ENCODE measurements at regions not wholly inside any gene's neighbourhood (a gene's known extent, or its start where the extent isn't known, plus 50 kb on each side); places are given as distances from the start of the nearest gene placed in this dataset.

- no peaks in the 10 kb centered on the region for H4K20me1 ChIP-seq (replicated peaks; ENCODE audit: control insufficient read depth, insufficient read depth, low read length)
- H3K9ac ChIP-seq (ENCODE audit: insufficient read depth in 1 of 2, low read depth in 2 of 2, low read length in 2 of 2) = no peak overlapping the region
- 0% methylated on average over 9 of the region's 11 CpGs for WGBS (ENCODE audit: insufficient coverage, low coverage, missing lambda C conversion rate)
- no peak overlapping the region for H3K27ac ChIP-seq (ENCODE audit: extremely low read depth, low read depth, low read length)
- no peaks in the 10 kb centered on the region for H3K9me1 ChIP-seq (ENCODE audit: control insufficient read depth, insufficient read depth, low read length)
- ChIA-PET POLR2A (no interaction called here), CTCF (ENCODE audit: low intra/inter-chr PET ratio) (no interaction called here)
- H3K4me1 ChIP-seq (replicated peaks in 1 of 2; ENCODE audit: control insufficient read depth in 2 of 2, insufficient read depth in 2 of 2, low read length in 2 of 2) = no peaks in the 10 kb centered on the region
- DNase-seq (ENCODE audit: extremely low read depth in 1 of 4, low spot score in 3 of 4) = no peak
- in situ Hi-C loops (cut with MboI) (no loop called here), intact Hi-C loops (cut with micrococcal nuclease) (no loop called here)
- no peaks in the 10 kb centered on the region for H3K79me2 ChIP-seq (ENCODE audit: control insufficient read depth, insufficient read depth, low read length)
- FAIRE-seq = no peak
- no peaks in the 10 kb centered on the region for H3K9me3 ChIP-seq (replicated peaks; ENCODE audit: control insufficient read depth, insufficient read depth, low read depth, low read length)
- BruUV-seq (replicated peaks) = no TSS peak
- no peaks in the 10 kb centered on the region for H3K36me3 ChIP-seq (ENCODE audit: control insufficient read depth, insufficient read depth, low read length)
- no peaks in the 10 kb centered on the region for H3K27me3 ChIP-seq (ENCODE audit: control insufficient read depth in 2 of 2, insufficient read depth in 2 of 2, low read length in 2 of 2)
- H3K4me3 ChIP-seq = no peak overlapping the region
- no peak overlapping the region for H3K4me2 ChIP-seq (ENCODE audit: insufficient read depth, low read length)
- no peak for ATAC-seq
- H2AFZ ChIP-seq (ENCODE audit: low read depth, low read length) = no peak overlapping the region
- TF ChIP-seq PHF8 (IDR thresholded peaks at IDR 0.05; ENCODE audit: borderline replicate concordance, low read length) = no peak
- TF ChIP-seq ZNF445 (CRISPR knock-in tag; IDR thresholded peaks at IDR 0.05; ENCODE audit: low read depth) = no peak
- no peak for TF ChIP-seq ETS2 (tag; IDR thresholded peaks at IDR 0.05; ENCODE audit: borderline replicate concordance, poor library complexity, severe bottlenecking)
- no peak for TF ChIP-seq ATF4 (CRISPR knock-in tag; IDR thresholded peaks at IDR 0.05)
- TF ChIP-seq MEF2A (IDR thresholded peaks at IDR 0.05; ENCODE audit: control insufficient read depth, low read depth, low read length) = no peak
- TF ChIP-seq, protein P1, sequence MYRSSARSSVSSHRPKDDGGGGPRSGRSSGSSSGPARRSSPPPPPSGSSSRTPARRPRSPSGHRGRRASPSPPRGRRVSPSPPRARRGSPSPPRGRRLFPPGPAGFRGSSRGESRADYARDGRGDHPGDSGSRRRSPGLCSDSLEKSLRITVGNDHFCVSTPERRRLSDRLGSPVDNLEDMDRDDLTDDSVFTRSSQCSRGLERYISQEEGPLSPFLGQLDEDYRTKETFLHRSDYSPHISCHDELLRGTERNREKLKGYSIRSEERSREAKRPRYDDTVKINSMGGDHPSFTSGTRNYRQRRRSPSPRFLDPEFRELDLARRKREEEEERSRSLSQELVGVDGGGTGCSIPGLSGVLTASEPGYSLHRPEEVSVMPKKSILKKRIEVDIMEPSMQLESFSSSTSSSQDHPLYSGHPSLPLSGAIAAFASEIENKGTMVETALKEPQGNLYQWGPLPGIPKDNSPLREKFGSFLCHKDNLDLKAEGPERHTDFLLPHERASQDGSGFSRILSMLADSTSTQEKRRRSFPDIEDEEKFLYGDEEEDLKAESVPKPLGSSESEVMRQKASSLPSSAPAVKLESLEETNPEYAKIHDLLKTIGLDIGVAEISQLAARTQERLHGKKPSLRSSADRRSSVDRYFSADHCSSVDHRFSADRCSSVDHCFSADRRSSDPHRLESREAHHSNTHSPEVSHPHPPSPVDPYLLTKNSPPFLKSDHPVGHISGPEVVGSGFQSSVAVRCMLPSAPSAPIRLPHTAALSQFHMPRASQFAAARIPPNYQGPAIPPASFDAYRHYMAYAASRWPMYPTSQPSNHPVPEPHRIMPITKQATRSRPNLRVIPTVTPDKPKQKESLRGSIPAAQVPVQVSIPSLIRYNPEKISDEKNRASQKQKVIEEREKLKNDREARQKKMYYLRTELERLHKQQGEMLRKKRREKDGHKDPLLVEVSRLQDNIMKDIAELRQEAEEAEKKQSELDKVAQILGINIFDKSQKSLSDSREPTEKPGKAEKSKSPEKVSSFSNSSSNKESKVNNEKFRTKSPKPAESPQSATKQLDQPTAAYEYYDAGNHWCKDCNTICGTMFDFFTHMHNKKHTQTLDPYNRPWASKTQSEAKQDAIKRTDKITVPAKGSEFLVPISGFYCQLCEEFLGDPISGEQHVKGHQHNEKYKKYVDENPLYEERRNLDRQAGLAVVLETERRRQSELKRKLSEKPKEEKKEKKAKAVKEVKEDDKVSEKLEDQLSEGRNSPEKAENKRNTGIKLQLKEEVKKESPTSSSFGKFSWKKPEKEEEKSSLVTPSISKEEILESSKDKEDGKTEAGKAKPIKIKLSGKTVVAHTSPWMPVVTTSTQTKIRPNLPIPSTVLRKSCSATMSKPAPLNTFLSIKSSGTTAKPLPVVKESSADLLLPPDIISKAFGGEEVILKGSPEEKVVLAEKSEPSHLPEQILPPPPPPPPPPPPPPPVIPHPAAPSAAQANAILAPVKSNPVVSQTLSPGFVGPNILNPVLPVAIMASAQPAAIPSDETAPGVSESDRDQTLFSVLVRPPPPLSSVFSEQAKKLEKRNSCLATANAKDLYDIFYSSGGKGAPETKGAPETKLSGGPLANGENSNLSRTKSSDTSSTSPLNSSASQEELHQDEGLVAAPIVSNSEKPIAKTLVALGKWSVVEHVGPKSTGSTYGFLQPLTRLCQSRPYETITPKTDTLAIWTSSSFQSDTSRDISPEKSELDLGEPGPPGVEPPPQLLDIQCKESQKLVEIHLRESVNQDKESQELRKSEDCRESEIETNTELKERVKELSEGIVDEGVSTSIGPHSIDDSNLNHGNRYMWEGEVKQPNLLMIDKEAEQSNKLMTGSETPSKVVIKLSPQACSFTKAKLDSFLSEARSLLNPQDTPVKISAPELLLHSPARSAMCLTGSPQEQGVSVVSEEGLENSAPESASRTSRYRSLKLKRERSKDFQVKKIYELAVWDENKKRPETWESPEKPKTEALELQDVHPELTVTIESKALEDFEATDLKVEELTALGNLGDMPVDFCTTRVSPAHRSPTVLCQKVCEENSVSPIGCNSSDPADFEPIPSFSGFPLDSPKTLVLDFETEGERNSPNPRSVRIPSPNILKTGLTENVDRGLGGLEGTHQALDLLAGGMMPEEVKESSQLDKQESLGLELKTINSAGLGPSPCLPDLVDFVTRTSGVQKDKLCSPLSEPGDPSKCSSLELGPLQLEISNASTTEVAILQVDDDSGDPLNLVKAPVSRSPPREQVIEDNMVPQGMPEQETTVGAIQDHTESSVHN (IDR thresholded peaks at IDR 0.05; ENCODE audit: borderline replicate concordance in 1 of 2, low read depth in 1 of 2) = no peak
- no peak for TF ChIP-seq MXI1 (IDR thresholded peaks at IDR 0.05; ENCODE audit: low read depth, low read length)
- TF ChIP-seq ATF1 (CRISPR knock-in tag; IDR thresholded peaks at IDR 0.05) = no peak
- TF ChIP-seq ATF1 (tag; IDR thresholded peaks at IDR 0.05) = no peak
- TF ChIP-seq ZNF24 (IDR thresholded peaks at IDR 0.05) = no peak
- no peak for TF ChIP-seq CTBP1 (IDR thresholded peaks at IDR 0.05; ENCODE audit: borderline replicate concordance)
- TF ChIP-seq BRD9 (IDR thresholded peaks at IDR 0.05; ENCODE audit: low read depth, partially characterized antibody) = no peak
- no peak for TF ChIP-seq TFAM (CRISPR knock-in tag; conservative IDR thresholded peaks at IDR 0.05)
- TF ChIP-seq KAT7 (CRISPR knock-in tag; IDR thresholded peaks at IDR 0.05; ENCODE audit: borderline replicate concordance) = no peak
- TF ChIP-seq GABPA (tag; conservative IDR thresholded peaks at IDR 0.05; ENCODE audit: low read depth) = no peak
Measured at GRCh38 chr9:16039218-16039987, 486.6 kb downstream of the CCDC171 start.

Data from K562 (cell line).